ENCODE measurements at regions not wholly inside any gene's neighbourhood (a gene's known extent, or its start where the extent isn't known, plus 50 kb on each side); places are given as distances from the start of the nearest gene placed in this dataset.

GRCh38 chr15:79608066-79608864, 176.1 kb downstream of the MINAR1 start:
- H3K14ac ChIP-seq (ENCODE audit: insufficient read depth, low read length): no peak overlapping the region
- H3K27ac Mint-ChIP-seq: no peak overlapping the region
- no peak overlapping the region for H3K4ac ChIP-seq (ENCODE audit: low read depth, low read length)
- peaks cover 5% of the 10 kb centered on the region; the same call in 1 of the 2 replicates for H3K27me3 Mint-ChIP-seq (ENCODE audit: low read depth)
- no peak overlapping the region for H3T11ph ChIP-seq (ENCODE audit: low read length)
- no peaks in the 10 kb centered on the region for H3K36me3 Mint-ChIP-seq (ENCODE audit: insufficient read depth in 1 of 3, low read depth in 3 of 3)
- no peaks in the 10 kb centered on the region for H4K20me1 ChIP-seq (ENCODE audit: control insufficient read depth, insufficient read depth, insufficient read length)
- no peaks in the 10 kb centered on the region for H3K4me1 Mint-ChIP-seq
- H2BK15ac ChIP-seq (ENCODE audit: low read depth, low read length): no peak overlapping the region
- H4K8ac ChIP-seq (replicated peaks; ENCODE audit: insufficient read length, low read depth, low read length): no peak overlapping the region
- H3K4me1 ChIP-seq (ENCODE audit: insufficient read depth, low read length): no peaks in the 10 kb centered on the region
- H3K4me2 ChIP-seq (ENCODE audit: insufficient read depth, insufficient read length, low read length): no peak overlapping the region
- no peak overlapping the region for H4K5ac ChIP-seq (ENCODE audit: insufficient read length, low read depth, low read length)
- no peaks in the 10 kb centered on the region for H3K79me1 ChIP-seq (ENCODE audit: insufficient read depth, low read depth, low read length, poor library complexity, severe bottlenecking)
- no peaks in the 10 kb centered on the region; the same call in 1 of the 2 replicates for H3K27me3 ChIP-seq (ENCODE audit: insufficient read depth, low read length)
- no peak overlapping the region for H3K27ac ChIP-seq (ENCODE audit: insufficient read length, low read depth, low read length)
- H3K79me2 ChIP-seq (ENCODE audit: insufficient read depth, low read length): no peaks in the 10 kb centered on the region
- no peak overlapping the region for H4K91ac ChIP-seq (ENCODE audit: insufficient read length, low read depth, low read length)
- no peak overlapping the region for H3K23ac ChIP-seq (ENCODE audit: insufficient read length, low read depth, low read length)
- H3K9ac ChIP-seq (ENCODE audit: extremely low read depth, insufficient read length, low read length): no peak overlapping the region
- H3K18ac ChIP-seq (ENCODE audit: insufficient read length, low read depth, low read length): no peak overlapping the region
- TF ChIP-seq CTCF (conservative IDR thresholded peaks at IDR 0.05): no peak
- H3K9me3 Mint-ChIP-seq: no peaks in the 10 kb centered on the region
- DNase-seq: no peak
- H3K9me3 ChIP-seq (ENCODE audit: control insufficient read depth, low read depth, low read length): no peaks in the 10 kb centered on the region
- H2BK12ac ChIP-seq (ENCODE audit: insufficient read length, low read depth, low read length): no peak overlapping the region
- no peaks in the 10 kb centered on the region for H3K23me2 ChIP-seq (ENCODE audit: insufficient read length, low read depth, low read length, poor library complexity, severe bottlenecking)
- no CpG with 5 or more reads among the region's 3 CpGs for WGBS (ENCODE audit: extremely low coverage, insufficient read length, low lambda C conversion rate)
- H2AK5ac ChIP-seq (ENCODE audit: insufficient read length, low read length): no peak overlapping the region
- H3K56ac ChIP-seq (ENCODE audit: insufficient read length, low read depth, low read length): no peak overlapping the region
- no peak overlapping the region for H2AFZ ChIP-seq (ENCODE audit: low read length)
- H3K4me3 Mint-ChIP-seq: no peak overlapping the region
- H2BK20ac ChIP-seq (ENCODE audit: low read depth, low read length, poor library complexity, severe bottlenecking): no peak overlapping the region
- H2BK120ac ChIP-seq (ENCODE audit: low read depth, low read length, poor library complexity, severe bottlenecking): no peak overlapping the region
- H2BK5ac ChIP-seq (ENCODE audit: insufficient read length, low read length): no peak overlapping the region
